Fibroblast of the conjunctiva (primary cell): ENCODE measurements at regions not wholly inside any gene's neighbourhood (a gene's known extent, or its start where the extent isn't known, plus 50 kb on each side); places are given as distances from the start of the nearest gene placed in this dataset.
A peak's percentile ranks its signal among the peaks of the same experiment; 100 is the strongest.
"Not testable (repeated sequence)": the region's sequence is repeated elsewhere in the genome, so short reads cannot be mapped to it uniquely, and the experiment has no call there.

ENCODE experiments used
- DNase-seq: peaks from one replicate; pipeline ENCODE4 v3.0.0-alpha.2; 2010; ENCODE audit warnings: low read depth

DNA sequence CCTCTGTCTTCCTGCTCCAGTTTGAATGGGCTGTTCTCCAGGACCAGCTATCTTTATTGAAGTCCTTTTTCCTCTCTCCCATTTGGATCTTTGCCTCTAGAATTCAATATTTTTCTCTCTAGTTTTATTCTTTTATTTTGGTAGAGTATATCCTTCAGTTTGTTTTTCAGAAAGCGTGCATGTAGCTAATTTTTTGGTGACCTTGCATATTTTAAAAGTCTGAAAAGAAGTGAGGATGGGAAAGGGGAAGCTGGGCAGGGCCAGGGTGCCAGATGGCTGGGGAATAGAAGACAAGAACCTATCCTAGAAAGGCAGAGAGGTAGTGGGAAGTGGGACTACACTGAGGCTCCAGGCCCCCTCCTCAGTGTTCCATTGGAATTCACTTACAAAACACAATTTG lies 95.0 kb upstream of the ZBED5 start:
- no peak for DNase-seq

DNA sequence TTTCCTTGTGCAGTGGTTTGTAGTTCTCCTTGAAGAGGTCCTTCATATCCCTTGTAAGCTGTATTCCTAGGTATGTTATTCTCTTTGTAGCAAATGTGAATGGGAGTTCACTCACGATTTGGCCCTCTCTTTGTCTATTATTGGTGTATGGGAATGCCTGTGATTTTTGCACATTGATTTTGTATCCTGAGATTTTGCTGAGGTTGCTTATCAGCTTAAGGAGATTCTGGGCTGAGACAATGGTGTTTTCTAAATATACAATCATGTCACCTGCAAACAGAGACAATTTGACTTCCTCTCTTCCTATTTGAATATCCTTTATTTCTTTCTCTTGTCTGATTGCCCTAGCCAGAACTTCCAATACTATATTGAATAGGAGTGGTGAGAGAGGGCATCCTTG lies 90.1 kb upstream of the ZBED5 start:
- DNase-seq: not testable (repeated sequence)

DNA sequence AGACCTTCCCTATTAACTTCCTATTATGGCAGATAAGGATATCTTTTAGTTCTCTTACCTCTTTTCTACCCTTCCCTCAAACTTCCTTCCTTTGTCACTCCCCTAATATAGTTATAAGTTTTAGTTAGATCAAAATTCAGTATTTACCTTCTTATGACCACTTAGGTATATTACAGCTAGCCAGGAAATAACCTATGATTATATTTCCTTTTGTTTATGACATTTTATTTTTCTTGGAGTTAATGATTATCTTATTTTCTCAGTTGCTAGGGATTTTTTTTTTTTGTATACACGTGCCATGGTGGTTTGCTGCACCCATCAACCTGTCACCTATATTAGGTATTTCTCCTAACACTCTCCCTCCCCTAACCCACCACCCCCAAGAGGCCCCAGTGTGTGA lies 88.2 kb upstream of the ZBED5 start:
- DNase-seq: no peak

DNA sequence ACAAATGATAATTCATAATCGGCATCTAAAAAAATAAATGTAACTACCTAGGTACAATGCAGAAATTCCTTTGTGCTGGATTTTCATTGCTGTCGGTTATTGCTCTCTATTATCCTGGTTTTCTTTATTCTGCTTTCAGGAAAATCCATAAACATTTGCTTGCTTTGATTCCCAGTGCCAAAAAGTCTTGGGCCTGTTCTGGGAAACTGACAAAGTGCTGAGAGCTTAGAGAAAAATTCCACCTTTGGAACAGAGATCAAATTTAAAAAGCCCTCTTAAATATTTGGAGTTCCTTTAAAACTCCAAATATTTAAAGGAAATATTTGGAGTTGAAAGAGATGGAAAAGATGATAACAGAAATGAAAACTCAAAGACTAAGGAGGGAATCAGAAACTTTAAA lies 87.3 kb upstream of the ZBED5 start:
- no peak for DNase-seq

DNA sequence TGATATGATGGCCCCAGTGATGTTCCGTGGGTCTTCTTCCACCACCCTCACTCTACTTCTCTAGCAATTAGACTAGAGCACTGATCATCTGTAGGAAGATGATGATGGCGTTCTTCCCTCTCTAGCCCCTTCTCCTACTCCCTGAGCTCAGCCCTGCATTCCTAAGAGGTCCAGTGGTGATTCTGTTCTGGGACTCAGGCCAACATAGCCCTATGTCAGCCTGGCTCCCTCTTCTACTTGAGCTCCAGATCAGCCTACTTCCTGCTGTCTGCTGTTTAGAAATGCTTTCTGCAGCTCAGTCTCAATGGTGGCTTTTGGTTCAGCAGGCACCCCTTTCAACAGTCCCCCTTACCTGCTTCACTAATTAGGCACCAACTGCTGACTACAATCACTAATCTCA lies 86.1 kb upstream of the ZBED5 start:
- DNase-seq: no peak

DNA sequence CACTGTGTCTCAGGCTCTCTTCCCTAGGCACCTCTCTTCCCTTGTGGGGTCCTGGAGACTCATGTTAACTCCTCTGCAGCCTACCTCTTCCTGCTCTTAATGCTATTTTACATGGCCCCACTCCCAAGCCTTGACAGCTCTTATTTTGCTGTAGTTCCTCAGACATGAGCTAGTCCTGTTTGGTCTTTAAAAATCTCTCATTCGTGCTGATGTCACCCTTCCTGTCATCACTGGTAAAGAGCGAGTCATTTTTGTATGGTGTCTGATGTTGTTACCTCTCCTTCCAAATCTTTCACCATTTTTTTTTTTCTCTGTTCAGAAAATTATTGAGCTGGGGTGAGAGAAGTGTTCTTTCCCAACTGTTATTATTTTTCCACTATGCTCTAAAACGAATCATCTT lies 84.8 kb upstream of the ZBED5 start:
- DNase-seq: no peak

DNA sequence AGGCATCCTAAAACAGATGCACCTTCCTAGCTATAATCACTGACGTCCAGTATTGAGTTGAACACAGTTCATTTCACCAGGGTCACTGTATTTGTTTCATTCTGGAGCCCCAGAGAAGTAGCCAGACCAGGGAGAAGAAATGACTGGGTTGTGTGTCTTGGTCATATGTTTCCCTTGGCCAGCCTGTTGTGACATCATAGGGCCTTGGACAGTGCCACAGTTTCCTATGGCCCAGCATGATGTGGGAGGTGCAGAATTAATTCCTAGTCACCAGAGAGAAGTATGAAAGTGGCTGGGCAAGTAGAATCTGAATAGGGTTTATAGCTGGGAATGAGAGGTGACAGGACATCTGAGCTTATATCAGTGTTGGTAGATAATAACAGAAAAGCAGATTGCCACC lies 84.0 kb upstream of the ZBED5 start:
- no peak for DNase-seq

DNA sequence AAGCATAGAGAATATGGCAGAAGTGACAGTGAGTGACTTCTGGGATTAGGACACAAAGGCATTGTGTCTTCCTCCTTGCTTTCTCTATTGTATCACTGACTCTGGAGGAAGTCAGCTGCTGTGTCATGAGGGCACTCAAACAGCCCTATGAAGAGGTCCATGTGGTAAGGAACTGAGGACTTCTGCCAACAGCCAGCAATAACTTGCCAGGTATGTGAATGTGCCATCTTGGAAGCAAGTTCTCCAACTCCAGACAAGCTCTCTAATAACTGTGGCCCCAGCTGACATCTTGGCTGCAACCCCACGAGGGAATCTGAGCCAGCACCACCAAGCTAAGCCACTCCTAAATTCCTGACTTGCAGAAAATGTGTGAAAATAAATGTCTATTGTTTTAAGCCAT lies 83.6 kb upstream of the ZBED5 start:
- DNase-seq: no peak

DNA sequence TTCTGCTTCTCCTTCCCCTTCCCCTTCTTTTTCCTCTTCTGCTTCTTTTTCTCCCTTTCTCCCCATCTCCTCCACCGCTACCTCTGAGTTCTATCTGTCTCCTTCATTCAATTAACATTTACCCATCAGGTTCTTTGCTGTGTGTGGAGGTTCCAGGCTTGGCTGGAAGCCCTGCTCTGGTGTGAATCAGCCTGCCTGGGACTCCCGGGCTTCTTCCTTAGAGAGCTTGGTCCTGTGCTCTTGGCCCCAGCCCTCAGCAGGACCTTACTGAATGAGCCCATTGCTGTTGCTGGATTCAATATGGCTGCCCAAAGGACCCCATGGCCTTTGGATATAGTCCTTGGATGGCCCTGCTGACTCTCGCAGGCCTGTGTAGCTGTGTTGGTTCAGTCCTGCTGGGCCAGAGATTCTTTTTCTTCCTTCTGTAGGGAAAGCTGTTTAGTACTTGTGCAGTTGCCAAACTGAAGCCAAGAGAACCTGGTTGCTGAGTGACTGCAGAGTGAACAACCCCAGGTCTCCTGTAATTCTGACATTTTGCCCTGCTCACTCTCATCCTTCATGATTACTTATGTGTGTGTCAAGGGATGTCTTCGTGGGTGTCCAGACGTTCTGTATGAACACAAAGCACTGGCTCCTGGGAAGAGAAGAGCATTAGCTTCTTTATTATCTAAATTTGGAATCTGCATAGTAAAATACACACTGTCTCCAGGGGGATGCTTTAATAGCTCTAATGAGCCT lies 81.0 kb upstream of the ZBED5 start:
- DNase-seq: no peak

DNA sequence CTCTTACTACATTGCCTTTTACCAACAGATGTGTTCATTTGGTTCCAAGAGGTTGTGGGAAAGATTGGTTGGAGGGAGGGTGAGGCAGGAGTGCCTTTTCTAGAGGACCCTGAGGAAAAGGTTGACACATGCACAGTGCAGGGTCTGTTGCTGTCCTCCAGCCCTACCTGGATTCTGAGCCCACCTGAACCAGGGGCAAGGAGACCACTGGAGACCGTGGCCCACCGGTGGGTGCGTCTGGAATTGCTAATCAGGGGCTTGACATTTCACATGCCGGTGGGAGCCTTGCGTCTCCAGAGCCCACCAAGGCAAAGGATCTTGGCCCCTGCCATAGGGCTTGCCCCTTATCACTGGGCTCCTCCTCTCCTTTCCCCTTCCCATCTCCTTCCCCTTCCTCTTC lies 80.4 kb upstream of the ZBED5 start:
- DNase-seq: no peak

DNA sequence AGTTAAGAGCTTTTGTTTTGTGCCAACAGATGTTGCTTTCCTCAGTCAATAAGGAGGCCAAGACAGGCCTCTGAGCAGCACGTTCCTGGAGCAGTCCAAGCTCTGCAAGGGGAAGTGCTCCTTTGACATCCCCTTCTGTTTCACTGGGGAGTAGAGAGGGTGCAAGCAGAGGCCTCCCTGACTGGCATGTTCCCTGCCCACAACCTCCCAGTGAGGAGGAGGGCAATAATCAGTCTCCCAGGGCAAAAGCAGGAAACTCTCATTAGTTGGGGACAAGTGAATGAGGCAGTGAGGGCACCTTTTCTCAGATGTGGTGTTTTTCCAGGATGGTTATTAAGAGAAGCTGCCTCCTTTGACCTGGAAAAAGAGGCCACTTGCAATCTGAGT lies 79.5 kb upstream of the ZBED5 start:
- no peak for DNase-seq

DNA sequence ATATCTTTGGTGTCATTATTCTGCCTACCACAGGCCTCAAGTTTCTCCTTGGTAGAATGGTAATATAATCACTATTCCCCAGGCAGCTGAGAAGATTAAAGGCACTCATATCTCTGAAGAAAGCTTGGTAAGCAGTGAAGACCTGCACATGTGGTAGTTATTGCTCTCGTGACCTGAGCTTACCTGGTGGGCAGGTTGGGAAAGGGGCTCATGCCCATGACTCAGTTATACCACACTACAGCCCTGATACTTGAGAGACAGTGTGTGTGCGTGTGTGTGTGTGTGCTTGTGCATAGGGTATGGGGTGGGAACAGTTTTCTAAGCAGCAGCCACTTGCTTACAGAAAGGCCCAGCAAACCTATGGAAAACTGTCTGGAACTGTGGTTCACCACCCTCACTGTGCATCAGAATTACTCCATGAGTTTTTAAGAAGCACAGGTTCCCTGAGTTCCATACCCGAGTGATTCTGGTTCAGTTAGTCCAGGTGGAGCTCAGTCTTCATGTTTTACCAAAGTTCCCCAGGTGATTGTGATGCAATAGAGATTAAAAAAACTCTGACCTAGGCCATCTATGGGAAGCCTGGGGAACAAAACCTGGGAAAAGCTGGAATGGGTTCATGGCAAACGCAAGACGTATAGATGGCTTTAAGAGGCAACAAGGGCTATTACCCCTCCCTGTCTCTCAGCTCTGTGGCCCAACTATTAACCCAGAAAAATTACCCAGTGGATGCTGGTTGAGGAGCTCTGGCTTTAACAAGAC lies 79.0 kb upstream of the ZBED5 start:
- DNase-seq: no peak

DNA sequence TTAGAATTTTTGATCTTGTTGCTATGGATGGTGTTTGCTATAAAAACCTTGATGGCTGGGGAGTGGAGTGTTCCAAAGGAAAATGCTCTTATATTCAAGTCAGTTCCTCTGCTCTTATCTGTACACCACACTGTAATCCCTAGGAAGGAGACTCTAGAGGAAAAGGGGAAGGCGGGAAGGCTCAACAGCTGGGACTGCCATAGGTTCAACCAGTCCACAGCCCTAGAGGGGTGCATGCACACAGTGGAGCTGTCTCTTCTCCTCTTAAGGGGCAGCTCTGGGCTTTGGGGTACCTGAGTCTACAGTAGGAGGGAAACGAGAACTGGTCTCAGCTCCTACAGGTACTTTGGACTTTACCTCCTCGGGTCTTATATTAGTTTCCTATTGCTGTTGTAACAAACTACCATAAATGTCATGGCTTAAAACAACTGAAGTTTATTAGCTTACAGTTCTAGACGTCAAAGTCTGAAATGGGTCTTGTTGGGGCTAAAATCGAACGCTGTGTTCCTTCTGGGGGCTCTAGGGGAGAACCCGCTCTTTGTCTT lies 77.2 kb upstream of the ZBED5 start:
- no peak for DNase-seq

DNA sequence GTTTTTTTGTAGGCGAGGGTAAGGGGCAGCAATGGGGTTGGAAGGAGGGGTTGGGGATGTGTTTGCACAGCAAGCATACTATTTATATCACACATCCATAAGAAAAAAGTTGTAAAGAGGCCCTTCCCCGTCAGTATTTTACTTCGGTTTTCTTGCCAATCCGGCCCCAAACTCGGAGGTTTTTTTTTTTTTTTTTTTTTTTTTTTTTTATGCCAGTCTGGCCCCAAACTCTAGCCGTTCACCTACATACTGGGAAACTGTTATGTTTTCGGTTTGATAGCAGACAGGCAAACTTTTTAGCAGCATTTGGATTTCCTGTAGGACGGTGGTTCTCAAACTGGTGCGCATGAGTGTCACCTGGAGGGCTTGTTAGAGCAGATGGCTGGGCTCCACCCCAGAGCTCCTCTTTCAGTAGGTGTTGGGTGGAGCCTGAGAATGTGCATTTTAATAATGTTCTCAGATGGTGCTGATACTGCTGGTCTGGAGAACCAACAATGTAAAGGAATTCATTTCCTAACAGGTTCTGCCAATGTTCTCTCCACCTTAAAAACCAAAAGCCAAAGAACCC lies 76.5 kb upstream of the ZBED5 start:
- no peak for DNase-seq

DNA sequence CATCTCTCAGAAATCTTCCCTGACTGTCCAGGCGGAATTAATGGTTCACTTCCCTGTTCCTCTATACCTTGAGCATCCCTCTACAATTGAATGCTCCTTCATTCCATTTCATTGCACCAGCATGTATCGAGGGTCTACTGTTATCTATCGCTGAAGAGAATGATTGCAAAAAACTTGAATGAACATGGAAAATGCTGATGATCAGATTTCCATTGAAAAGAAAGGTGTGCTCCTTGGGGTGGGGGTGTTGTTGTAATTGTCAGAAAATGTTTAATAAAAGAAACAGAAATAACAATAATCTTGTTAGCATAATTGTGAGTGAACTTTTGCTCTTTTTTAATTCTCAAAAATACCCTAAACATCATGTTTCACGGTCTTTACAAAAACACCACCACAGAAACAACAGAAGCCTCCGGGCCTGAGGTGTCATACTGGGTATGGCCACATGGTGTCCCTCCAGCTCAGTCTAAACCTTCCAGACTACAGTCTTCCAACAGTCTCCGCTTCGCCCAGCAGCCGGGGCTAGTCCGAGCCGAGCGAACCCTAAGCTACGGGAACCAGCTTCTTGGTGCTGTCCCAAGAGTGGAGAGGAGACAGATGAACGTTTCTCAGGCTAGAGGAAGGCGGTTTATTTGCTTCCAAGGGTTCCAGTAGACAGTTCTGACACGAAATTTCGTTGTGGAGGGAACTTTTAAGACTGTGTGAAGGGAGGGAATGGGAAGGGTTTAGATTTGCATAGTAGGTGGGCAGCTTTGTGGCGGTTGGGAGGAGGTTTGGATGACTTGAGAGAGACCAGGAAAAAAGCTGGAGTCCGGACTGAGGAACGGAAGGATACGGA lies 75.8 kb upstream of the ZBED5 start:
- DNase-seq: peak; percentile 88

DNA sequence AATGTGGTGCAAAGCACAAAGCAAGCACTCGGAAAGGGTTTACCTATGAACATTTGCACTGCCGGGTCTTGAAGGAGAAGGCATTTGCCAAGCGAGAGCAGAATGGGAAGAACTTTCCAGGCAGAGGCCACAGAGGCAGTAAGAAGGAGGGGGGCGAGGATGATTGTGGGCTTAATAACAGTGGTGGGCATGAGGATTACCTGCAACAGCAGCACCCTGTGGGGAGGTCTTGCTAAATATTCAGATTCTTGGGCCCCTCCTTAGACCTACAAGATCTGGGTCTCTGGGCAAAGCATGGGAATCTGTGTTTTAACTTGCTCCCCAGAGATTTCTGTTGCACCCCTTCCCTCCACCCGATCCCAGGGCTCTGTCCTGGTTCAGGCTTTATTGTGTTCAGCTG lies 75.1 kb upstream of the ZBED5 start:
- no peak for DNase-seq

DNA sequence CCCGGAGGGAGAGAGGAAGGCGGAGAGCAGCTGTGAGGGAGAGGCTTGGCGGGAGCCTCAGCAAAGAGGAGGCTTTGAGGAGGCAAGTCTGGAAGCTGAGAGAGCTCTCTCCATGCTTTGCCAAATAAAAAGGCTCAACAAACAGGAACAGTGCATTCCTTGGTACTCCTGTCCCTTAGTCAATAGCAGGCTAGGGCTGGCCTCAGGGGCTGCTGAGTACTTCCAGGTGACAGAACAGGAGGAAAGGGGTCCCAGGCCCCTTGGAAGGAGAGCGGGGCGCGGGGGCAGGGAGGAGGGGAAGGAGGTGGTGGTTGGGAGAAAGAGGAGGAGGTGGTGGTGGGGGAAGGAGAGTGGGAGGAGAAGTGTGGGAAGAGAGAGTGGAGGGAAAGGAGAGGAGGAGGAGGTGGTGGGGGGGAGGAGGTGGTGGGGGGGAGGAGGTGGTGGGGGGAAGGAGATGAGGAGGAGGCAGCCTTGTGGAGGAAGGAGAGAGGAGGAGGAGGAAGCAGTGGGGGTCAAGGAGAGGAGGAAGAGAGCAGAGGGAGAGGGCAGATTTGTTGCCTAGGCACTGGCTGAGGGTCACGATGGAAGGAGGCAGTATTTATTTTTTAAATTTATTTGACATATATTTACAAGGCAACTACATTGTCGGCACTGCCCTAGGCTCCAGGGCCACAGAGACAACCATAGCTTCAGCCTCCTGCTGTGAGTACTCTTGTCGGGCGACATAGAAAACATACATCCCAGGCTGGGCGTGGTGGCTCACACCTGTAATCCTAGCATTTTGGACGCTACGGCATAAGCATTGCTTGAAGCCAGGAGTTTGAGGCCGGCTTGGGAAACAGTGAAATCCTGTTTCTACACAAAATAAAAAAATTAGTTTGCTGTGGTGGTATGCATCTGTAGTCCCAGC lies 74.2 kb upstream of the ZBED5 start:
- DNase-seq: no peak

DNA sequence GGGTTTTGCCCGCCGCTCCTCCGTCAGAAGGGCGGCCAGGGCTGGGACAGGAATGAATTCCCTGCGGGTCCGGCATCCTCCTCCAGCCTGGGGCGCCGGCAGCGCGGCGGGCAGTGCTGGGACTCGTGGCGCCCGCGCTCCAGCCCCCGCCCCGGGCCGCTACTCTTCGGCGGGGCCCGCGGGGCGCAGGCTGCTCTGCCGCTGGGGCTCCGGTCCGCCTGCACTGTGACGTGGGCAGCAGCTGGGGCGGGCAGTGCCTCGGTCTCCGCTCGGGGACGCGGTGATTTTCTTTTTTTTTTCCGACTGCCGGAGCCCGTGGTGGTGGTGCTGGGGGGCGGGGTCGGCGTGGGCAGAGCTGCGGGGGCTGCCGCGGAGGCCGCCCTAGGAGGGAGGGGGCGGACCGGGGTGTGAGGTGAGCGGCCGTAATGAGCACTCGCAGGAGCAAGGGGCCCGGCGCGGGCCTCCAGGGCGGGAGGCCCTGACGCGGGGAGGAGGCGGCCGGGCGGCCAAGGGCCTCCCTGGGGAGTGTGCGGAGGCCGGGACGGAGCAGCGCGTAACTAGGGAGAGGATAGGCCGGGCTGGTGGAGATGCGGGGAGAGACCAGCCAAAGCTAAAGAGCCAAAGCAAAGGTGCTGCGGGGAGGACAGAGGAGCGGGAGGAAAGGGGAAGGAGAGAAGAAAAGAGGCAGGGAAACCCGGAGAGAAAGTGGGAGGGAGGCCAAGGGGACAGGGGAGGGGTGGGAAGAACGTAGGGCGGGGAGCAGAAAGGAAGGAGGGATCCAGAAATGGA lies 73.3 kb upstream of the ZBED5 start:
- peak; percentile 74 for DNase-seq

DNA sequence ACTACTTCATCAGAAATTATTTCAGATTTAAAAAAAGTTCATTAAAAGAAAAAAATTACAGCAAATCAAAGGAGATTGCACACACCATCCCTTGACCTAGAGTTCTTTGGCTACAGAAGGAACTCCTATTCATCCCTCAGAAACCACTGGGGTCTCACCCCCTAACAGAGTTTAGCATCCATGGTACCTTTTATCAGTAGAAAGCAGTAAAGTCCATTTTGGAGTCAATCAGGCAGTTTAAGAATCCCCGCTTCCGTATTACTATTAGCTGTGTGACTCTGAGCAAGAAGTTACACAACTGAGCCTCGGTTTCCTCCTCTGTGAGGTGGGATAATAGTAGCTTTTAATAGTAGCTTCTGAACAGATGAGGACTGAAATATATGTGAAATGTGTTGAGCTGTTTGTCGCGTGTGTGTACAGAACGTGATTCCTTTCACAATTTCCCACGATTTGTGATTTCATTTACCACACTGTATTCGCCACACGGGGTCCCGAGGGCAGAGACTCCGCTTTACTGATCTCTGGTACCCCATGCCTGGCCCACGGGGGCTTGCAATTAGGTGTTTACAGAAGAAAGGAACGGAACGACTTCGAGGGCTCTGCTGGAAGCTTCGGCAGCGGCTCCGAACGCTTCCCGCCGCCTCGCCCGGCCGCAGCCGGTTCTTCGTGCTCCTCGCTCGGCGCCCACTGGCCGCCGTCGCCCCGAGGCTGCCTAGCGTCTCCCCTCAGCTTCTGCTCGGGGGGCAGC lies 72.5 kb upstream of the ZBED5 start:
- no peak for DNase-seq

DNA sequence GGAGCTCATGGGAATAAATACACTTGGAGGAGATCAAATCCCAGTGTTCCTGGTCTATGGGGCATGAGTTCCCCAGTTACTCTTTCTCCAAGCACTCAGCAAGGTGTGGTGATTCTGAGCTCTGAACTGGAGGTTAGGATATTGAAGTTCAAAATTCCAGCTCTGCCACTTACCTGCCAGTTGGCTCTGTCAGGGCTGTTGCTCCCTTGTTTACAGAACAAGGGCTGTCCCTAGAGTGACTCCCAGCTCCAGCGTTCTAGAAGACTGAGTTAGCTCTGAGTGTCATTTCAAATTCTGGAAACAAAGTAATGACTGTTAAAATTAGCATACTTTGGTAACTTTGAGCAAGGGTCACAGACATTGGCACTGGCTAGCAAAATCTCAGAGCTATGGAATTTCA lies 69.7 kb upstream of the ZBED5 start:
- DNase-seq: no peak
